ENCODE measurements at regions not wholly inside any gene's neighbourhood (a gene's known extent, or its start where the extent isn't known, plus 50 kb on each side); places are given as distances from the start of the nearest gene placed in this dataset.
"Not testable (repeated sequence)": the region's sequence is repeated elsewhere in the genome, so short reads cannot be mapped to it uniquely, and the experiment has no call there.

- DNase-seq: no peak
Measured at GRCh38 chr12:100083308-100083707, 59.4 kb downstream of the BLTP3B start.

- not testable (repeated sequence) for DNase-seq
Measured at GRCh38 chr12:100078777-100079176, 63.9 kb downstream of the BLTP3B start.

DNA sequence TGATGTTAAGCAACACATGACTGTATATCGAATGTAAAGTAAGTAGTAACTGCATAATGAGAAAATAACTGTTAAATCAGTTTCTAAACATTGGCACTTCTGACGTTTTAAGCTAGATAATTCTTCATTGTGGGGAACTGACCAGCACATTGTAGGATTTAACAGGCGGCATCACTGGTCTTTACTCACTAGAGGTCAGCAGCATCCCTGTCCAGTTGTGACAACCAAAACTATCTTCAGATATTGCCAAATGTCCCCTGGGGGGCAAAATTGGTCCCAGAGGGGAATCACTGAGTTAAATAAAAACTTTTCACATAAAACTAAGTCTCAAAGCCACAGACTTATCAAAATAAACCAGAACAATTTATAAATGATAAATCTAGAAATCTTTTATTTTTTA is 65.3 kb downstream of the BLTP3B start:
- no peak for DNase-seq

- DNase-seq: no peak
Measured at GRCh38 chr12:100075598-100075997, 67.1 kb downstream of the BLTP3B start.

DNA sequence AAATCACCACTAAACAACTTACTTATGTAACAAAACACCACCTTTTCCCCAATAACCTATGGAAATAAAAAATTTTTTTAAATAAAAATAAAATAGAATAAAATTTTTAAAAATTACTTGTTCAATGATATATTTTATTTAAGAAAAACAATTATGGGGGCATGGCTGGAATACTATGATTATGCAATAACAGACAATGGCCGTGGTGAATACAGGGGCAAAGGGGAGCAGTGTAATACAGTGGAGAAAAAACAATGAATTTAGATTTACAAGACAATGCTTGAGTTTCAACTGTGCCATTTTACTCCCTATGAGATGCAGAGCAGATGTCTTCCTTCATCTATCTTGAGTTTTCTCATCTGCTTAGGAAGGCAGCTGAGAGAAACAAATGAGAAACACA is 72.9 kb downstream of the BLTP3B start:
- no peak for DNase-seq

GRCh38 chr12:100068305-100068704 is 74.4 kb downstream of the BLTP3B start:
- DNase-seq: no peak

DNA sequence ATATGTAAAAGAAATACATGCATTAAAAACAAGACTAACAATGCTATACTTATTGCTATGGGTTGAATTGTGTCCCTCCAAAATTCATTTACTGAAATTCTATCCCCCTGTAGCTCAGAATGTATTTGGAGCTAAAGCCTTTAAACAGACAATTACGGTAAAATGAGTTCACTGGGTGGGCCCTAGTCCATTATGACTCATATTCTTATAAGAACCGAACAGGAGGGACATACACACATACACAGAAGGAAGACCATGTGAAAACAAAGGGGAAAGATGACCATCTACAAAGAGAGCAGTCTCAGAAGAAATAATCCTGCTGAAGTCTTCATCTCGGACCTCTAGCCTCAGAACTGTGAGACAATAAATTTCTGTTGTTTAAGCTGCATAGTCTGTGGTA is 77.1 kb upstream of the ANKS1B start:
- no peak for DNase-seq

GRCh38 chr12:100058482-100059029 is 73.8 kb upstream of the ANKS1B start:
- peak; percentile 0 for DNase-seq

GRCh38 chr12:100046202-100046601 is 61.5 kb upstream of the ANKS1B start:
- DNase-seq: not testable (repeated sequence)

GRCh38 chr12:100044266-100044665 is 59.5 kb upstream of the ANKS1B start:
- DNase-seq: no peak

GRCh38 chr12:100043631-100044030 is 58.9 kb upstream of the ANKS1B start:
- no peak for DNase-seq

Measured in renal pelvis (tissue), 1 donor.